DMS53 treated with DMSO at 0.1 percent for 48 hours (cell line): ENCODE measurements at regions not wholly inside any gene's neighbourhood (a gene's known extent, or its start where the extent isn't known, plus 50 kb on each side); places are given as distances from the start of the nearest gene placed in this dataset.

Experiments used
- DNase-seq: peaks from one replicate; lab custom pipeline; 2025; ENCODE audit not compliant: unreplicated experiment; lab: John Stamatoyannopoulos, UW

DNA sequence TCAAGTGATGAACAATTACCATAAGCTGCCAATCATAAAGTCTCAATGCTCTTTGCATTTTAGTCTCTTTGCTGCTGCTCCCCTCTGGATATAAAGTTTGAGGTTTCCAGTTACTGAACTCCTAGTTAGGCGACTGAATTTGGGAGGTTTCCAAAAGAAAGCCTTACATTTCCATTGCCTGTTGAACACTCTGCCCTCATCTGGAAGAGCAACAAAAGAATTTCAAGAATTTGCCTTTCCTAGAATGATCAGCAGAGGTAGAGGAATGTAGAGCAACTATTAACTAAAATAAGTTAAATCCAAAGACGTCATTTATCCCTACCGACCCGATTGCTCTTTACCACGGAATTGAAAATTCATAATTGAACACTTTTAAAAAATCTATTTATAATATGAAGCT, 53.4 kb upstream of the PRICKLE2 start:
- no peak for DNase-seq

DNA sequence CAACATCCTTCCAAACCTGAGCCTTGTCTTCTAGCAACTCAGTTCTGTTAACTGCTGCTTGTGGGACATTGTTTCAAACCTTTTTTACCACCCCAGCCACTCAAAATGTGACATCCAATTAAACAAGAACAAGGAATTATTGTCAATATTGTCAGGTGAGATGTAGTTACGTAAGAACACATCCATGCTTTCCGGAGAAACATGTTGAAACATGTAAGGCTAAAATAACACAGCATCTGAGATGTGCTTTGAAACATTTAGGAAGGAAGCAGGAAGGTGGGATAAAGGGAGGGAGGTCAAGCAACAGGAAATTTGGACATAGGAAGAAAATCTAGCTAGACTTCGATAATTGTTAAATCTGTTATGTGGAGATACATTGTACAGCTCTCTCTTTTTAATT, 50.9 kb upstream of the PRICKLE2 start:
- DNase-seq = no peak
